Adrenal gland (tissue), 5 donors: ENCODE measurements at regions not wholly inside any gene's neighbourhood (a gene's known extent, or its start where the extent isn't known, plus 50 kb on each side); places are given as distances from the start of the nearest gene placed in this dataset.

Experiments used
- CTCF ChIP-seq, 6 experiments: fragments of 450-650 bp in 4 of 6; fragments of 200-600 bp in 2 of 6; sonication (generic) in 1 of 6; IDR thresholded peaks; 1 replicate in 5 of 6; 2 replicates in 1 of 6; pipeline versions ENCODE4 v1.5.1 to v1.8.0; 2016 to 2021; ENCODE audit warnings: antibody characterized with exemption in 6 of 6, mild to moderate bottlenecking in 2 of 6, moderate library complexity in 1 of 6
- POLR2A ChIP-seq, 2 donors: fragments of 450-650 bp; IDR thresholded peaks; one replicate each; pipeline ENCODE4 v1.6.1; 2017; ENCODE audit warnings: antibody characterized with exemption in 2 of 2, mild to moderate bottlenecking in 2 of 2, moderate library complexity in 1 of 2
- donor health status: DM: no; HTN: no; CAD: no.

DNA sequence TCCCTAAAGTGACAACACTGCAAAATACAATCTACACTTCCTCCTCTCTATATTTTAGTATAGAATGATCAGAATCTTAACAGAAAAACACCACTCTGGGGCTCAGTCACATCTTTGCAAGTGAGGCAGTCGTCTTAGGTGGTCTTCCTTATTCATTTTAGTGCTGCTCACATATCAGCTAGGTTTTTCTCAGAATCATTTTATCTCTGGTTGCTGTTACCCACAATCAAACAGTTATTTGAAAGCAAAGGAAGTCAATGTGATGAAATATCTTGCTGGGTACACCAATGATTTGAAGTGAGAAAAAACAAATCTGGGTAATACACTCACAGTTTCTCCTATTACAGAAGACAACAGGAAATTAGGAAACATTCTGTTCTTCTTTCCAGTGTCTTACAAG is 275.2 kb downstream of the DSEL start:
- no peak for TF ChIP-seq CTCF (IDR thresholded peaks at IDR 0.05)
- TF ChIP-seq POLR2A (IDR thresholded peaks at IDR 0.05): no peak
